ENCODE measurements at regions not wholly inside any gene's neighbourhood (a gene's known extent, or its start where the extent isn't known, plus 50 kb on each side); places are given as distances from the start of the nearest gene placed in this dataset.

- TF ChIP-seq ZBTB44 (tag by site-specific recombination; IDR thresholded peaks at IDR 0.05) (no peak), ZNF274 (IDR thresholded peaks at IDR 0.05; ENCODE audit: low read length) (no peak), ZNF274 (tag by site-specific recombination; IDR thresholded peaks at IDR 0.05; ENCODE audit: borderline replicate concordance) (no peak), KLF16 (tag by site-specific recombination; IDR thresholded peaks at IDR 0.05) (no peak), TCF7L2 (IDR thresholded peaks at IDR 0.05; ENCODE audit: borderline replicate concordance, low read depth, low read length) (no peak), CTCF (tag by site-specific recombination; IDR thresholded peaks at IDR 0.05) (peak; percentile 37; the same call in 1 of the 2 replicates), YY1 (tag by site-specific recombination; IDR thresholded peaks at IDR 0.05) (no peak), ZNF555 (tag by site-specific recombination; conservative IDR thresholded peaks at IDR 0.05) (no peak), KLF7 (tag by site-specific recombination; IDR thresholded peaks at IDR 0.05; ENCODE audit: borderline replicate concordance) (no peak), ZNF335 (tag by site-specific recombination; conservative IDR thresholded peaks at IDR 0.05) (peak; percentile 30; the same call in 1 of the 2 replicates), KLF10 (tag by site-specific recombination; IDR thresholded peaks at IDR 0.05) (no peak), ZNF169 (tag by site-specific recombination; IDR thresholded peaks at IDR 0.05) (no peak), ZBTB21 (tag by site-specific recombination; IDR thresholded peaks at IDR 0.05) (no peak), ZNF37A (tag by site-specific recombination; IDR thresholded peaks at IDR 0.05) (no peak), ZNF639 (tag by site-specific recombination; IDR thresholded peaks at IDR 0.05) (no peak)
Observed at GRCh38 chr6:6724539-6725467, 136.3 kb downstream of the LY86 start.

Measured in HEK293 (cell line).